ENCODE measurements at regions not wholly inside any gene's neighbourhood (a gene's known extent, or its start where the extent isn't known, plus 50 kb on each side); places are given as distances from the start of the nearest gene placed in this dataset.

DNA sequence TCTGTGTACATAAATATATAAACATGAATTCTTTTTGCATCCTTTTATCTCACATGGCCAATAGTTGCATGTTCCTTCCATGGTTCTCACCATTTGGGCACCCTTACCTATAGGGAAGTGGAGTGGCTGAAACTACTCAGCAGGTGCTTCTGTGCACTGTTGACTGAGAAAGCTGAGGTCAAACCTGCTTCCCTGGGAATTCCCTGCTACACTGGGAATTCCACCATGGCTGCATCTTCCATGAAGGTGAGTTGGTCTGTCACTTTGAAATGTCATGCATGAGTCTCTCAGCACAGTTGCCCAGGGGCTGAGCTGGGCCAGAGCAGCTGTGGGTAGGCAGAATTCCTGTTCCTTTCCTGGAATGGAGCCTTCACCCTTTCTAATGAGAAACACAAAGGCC lies 193.8 kb upstream of the PRSS16 start:
- no peak for DNase-seq

DNA sequence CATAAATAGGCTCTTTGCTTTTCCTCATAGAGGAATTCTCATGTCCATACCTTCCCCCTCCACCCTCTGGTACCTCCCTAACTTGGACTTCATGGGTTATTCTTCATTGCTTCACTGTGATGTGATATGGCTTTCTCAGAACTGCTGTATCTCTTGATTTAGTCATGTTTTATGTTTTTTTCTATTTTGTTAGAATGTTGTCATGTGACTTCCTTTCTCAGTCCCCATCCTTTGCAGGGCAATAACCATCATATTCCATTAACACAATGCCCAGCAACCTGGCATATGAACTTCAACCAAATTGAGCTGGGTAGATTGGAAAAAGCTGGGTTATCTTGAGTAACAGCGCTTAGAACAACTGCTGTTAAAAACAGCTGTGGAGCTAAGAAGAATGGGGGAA lies 190.9 kb upstream of the PRSS16 start:
- no peak for DNase-seq

DNA sequence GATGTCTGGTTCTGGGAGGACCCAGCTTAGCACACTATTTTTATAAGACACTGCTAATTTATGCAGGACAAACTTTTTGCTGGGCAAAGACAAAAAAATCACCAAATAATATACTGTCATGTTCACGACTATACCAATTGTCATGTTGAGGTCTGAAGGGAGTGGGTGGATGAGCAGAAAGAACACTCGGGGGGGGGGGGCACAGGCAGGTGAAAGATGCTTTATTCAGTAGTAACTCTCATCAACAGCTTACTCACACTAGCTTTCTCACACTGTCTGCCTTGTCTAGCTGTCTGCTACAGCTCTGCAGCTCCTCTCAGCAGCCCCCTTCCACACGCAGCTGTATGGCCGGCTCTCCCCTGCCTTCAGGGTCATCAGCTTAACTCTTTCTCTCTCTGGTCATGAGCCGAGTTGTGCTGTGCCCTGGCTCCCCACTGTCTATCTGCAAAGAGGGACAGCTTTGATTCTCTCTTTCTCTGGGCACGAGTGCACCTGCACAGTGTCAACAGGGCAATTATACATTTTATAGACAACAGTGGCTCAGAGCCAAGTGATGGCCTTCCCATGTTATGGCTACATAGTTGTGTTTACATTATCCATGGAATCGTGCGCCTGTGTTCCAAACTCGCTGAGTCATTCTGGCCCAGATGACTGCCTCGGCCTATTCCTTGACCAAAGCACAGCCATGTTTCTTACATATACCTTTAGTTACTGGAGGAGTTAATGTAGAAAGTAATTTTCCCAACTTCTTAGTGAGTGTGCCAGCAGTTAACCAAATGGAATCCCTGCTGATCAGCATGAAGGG lies 187.7 kb upstream of the PRSS16 start:
- no peak for DNase-seq

DNA sequence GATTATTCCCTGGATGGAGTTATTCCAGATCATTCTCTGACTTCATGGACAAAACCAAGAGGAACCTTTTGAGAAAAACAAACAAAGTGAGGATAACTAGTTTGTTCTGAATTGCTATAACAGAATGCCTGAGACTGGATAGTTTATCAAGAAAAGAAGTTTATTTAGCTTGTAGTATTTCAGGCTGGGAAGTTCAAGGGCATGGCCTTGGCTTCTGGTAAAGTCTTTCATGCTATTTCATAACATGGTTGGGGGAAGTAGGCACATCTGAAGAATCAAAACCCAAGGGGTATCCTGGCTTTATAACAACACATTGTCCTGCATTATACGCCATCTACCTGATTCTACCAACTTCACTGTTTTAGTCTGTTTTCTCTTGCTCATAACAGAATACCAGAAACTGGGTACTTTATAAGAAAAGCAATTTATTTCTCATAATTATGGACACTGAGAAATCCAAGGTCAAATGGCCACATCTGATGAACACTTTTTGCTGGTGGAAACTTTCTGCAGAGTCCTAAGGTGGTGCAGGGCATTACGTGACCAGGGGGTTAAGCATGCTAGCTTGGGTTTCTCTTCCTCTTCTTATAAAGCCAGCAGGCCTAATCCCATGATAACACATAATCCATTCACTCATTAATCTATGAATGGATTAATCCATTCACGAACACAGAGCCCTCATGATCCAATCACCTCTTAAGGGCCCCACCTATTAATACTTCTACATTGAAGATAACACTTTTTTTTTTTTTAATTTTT lies 186.1 kb upstream of the PRSS16 start:
- DNase-seq: no peak

DNA sequence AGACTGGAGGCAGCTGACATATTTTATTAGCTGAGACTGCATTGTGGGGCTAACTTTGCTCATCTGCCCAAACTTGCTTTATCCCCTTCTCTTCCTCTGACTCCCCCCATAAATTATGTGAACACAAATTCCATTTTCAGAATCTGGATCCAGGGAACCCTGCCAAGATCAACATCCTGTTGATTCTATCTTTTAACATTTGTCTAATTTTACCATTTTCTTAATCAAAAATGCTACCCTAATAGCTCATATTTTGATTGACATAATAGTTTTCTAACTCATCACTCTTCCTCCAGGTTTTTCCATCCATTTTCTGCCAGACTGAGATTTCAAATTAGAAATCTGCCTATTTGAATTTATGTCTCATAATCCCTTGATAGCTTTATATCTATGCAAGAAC lies 184.7 kb upstream of the PRSS16 start:
- DNase-seq: no peak

DNA sequence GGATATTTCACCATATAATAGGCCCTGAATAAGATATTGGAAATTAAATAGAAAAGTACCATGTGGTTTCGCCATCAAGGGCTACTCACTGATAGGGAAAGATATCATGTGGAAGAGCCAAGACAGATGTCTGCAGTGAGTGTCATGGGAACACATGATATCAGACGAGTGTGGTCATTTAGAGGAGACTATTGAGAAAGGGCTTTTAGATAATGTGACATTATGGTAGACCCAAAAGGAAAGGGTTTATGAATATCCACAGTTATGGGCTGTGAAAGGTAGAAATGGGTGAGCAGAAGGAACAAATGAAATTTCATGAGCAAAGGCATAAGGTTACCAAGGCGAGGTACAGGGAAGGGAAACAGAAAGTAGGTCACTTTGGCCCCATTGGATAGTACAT lies 182.3 kb upstream of the PRSS16 start:
- no peak for DNase-seq

DNA sequence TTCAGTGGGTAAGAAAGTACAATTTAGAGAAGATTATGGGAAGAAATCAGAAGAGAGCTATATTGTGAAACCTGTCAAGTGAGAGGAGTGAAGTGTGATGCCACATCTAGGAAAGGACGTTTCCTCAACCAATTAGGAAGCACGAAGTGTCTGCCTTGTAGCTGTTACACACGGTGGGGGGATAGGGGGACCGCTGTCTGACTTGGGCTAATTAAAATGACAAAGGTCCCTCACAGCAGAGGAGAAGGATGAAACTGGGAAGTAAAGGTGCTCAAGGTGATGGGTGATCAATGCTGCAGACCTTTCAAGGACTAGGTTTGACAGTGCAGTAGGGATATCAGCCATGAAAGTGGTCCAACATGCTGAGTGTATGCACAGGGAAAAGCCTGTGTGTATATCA lies 181.1 kb upstream of the PRSS16 start:
- no peak for DNase-seq

DNA sequence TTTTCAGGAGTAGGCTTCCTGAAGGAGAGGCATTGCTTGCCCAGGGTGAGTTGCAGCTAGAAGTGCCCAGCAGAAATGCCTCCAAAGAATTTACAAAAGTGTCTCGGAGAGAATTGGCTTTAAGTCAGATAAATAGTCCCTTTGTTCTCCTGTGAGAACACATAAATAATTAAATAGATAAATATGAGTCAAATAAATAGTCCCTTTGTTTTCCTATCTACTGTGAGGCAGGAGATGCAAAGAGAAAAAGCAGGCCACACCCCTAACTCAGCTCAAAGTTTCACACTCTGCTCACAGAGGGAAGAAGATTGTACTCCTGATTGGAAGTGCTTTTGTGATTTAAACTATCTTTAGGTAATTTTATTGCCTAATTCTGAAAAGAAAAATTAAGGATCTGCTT lies 180.7 kb upstream of the PRSS16 start:
- no peak for DNase-seq

DNA sequence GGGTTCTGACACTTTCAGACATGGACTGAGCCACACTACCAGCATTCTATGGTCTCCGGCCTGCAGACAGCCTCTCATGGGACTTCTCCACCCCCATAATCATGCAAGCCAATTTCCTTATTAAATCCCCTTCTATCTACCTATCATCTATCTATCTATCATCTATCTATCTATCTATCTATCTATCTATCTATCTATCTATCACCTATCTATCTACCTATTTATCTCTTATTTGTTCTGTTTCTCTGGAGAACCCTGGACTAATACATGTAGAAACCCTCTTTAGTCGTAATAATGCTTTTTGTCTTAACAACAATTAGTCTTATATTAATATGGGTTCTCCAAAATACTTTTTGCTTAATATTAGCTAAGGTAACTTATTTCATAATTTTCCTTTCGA lies 174.1 kb upstream of the PRSS16 start:
- no peak for DNase-seq

DNA sequence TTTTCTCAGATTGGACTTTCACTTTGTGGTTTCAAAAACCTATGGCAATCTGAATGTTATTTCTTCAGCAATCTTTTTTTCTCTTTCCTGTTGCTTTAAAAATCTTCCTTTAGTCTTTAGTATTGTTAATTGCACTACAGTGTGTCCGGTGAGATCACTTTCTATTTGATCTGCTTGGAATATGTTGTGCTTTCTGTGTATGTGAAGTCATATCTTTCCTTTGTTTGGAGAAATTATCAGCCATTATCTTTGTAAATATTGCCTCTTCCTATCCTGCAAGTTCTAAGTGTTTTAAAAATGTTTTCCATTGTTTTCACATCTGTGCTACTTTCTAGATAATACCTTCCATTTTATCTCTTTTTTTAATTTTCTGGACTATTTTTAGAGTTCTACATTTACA lies 171.4 kb upstream of the PRSS16 start:
- DNase-seq: no peak

DNA sequence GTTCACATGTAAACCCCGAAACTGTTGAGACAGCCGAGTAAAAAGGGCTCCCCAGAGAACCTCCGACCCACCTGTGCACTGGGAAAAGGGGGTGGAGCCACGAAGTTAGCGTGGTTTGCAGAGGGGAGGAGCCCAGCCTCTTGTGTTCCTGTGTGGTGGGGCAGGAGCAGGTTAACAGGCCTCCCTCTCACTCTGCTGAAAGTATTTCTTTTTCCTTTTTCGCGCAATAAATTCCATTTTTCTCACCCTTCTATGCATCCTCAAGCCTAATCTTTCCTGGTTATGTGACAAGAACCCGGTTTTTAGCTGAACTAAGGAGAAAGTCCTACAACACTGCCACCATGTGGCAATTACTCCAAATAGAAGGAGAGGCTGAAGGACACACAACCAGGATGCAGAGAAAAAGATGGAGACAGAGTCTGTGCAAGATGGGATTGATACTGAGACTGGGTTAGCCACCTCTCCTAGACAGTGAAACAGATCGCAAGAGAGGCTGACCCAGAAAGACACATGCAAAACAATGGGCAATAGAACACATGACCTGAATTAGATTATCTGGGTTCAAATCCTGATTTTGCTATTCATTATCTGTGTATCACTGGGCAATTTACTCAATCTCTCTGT lies 168.7 kb upstream of the PRSS16 start:
- DNase-seq: peak; percentile 45 to 60

DNA sequence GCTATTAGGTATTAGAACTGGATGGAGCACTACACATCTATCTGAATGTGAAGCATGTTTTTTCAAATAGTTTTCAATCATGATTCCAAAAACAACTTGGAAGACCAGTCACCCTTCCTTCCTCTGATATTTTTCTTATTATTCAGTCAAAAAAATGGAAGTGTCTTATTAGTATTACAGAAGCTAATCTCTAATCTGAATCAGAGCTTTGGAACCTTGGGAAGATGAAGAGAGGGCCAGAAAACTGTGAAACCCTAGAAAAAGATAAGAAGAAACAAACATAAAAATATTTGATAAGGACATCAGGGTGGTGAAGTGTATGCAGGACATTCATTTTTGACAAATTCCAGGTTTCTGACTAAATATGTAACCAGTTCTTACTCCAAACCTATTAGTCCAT lies 166.3 kb upstream of the PRSS16 start:
- no peak for DNase-seq

DNA sequence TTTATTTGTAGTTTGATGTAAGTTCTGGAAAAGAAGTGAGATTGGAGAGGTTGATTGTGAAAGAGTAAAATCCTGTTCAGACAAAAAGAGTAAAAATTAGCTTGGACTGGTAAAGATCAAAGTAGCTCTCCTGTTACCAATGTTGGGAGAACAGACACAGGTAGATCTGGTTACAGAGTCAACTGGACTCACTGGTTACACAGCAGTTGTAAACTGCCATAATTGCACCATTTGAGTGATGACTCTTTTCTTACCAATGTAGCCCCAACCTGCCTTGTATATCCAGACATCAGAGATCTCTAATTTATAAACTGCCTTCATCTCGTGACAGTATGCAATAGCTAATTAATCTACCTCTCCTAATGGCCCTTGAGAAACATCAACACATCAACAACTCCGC lies 165.6 kb upstream of the PRSS16 start:
- DNase-seq: no peak

DNA sequence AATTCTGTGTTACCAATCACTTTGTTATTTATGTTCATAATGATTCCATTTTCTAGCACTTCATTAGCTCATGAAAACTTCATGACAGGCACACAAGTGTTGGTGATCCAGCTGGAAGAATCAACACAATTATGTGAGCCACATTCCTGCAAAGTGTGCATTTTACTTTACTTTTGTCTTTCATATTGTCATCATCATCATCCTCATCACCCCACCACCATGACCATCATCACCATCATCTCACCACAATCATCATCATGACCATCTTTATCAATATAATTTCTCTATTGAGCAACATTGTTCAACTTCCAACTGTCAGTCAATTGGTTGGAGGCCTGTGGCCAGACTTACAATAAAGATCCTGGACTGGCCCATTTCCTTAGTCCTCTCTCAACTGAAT lies 159.4 kb upstream of the PRSS16 start:
- no peak for DNase-seq

DNA sequence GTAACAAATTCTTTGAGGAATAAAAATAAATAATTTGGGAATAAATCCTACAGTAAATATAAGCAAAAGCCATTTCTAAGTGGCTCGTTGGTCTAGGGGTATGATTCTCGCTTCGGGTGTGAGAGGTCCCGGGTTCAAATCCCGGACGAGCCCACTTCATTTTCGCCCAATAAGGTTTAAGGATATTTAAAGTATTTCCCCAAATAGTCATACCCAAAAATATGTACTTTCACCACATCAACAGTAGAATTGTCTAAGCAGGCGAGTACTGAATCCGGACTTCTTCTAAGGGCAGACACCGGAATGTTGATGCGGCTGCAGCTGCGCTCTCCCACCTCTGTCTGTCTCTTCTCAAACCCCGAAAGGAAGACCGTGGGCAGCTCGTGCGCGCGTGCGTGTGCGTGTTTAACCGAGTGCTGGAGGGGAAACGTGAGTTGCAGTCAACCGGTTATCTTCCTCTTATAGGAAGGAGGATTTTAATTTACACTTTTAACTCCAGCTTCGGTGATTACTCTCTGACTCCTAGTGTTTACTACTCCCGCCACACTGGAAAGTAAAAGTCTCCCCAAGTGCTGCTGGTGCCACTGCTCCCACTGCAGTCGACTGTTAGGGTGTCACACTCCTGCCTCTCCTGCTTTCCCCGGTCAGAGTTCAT lies 155.7 kb upstream of the PRSS16 start:
- DNase-seq: peak; percentile 21 to 70

DNA sequence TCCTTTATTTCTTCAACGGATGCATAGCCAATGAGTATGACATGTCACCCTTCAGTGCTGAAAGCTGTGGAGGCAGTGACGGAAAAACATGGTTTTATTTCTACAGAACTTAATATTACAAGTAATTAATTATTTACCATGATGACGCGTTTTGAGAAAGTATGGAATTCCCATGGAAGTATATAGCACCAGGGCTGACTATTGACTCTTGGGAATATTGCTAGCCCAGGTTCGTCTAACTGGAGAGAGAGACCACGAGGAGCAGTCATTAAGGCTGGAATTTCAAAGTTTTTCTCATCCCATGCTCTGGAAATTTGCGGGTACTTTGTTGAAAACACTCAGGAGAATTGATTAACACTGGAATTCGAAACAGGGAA lies 155.2 kb upstream of the PRSS16 start:
- DNase-seq: no peak

DNA sequence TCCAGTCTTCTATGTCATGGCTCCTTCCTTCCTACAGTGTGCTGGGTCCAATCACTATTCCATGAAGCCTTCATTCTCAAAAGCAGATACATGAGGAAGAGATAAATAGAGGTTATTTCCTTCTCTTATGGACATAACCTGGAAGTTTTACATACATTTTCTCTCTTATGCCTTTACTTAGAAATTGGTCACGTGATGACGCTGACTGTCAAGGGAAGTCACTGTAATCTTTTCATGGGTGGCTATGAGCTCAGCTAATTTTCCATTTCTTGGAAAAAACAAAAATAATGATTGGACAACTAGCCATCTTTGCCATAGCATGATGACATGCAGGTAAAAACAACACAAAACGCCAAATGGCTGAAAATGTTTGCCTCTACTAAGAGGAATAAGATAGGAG lies 151.6 kb upstream of the PRSS16 start:
- no peak for DNase-seq

DNA sequence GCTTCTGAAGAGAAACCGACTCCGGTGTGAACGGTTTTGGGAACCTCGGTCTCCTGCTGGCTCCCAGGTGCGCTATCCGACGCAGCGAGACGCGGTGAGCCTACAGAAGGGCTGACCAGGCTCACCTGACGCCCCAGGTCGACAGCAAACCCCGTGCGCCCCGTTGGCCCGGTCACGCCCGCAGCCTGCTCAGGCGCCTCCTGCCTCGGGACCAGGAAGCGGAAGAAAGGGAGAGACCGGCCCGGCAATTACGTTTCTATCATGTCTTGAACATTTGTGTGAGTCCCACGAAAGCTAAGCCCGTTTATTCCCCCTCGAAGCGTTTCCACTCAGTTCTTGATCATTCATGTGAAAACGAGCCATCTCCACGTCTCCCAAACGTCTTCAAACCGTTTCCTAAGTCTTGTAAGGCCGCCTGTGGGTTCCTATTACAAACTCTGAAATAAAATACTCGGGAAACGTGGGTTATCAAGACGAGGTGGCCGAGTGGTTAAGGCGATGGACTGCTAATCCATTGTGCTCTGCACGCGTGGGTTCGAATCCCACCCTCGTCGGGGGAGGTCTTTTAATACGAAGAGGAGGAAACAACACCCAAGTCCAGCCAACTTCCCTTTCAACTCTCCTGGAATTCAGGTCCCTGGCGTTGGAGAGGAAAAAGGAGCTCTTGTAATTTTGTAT lies 150.5 kb upstream of the PRSS16 start:
- DNase-seq: peak in 1 of 2 experiments; percentile 77

DNA sequence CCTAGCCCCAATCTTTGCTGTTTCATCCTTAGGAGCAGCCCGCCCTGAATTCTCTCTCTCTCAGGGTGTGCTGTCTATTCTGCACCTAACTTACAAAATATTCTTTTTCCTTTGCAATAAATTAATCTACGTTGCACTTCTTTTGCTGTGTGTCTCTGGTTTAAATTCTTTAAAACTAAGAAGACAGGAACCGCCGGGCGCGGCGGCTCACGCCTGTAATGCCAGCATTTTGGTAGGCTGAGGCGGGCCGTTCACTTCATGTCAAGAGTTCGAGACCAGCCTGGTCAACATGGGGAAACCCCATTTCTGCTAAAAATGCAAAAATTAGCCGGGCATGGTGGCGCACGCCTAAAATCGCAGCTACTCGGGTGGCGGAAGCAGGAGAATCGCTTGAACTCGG lies 148.5 kb upstream of the PRSS16 start:
- no peak for DNase-seq

DNA sequence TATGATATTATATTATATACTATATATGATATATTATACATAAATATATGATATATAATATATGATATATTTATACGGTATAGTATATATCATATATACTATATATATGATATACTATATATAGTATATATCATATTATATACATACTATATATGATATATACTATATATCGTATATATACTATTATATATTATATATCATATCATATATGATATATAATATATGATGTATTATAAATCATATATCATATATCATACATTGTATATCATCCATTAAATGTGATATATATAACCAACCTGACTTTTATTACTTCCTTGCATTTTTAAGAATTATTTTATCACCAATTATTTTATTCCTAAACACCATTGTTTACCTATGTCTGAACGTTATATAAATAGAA lies 146.6 kb upstream of the PRSS16 start:
- DNase-seq: no peak

DNA sequence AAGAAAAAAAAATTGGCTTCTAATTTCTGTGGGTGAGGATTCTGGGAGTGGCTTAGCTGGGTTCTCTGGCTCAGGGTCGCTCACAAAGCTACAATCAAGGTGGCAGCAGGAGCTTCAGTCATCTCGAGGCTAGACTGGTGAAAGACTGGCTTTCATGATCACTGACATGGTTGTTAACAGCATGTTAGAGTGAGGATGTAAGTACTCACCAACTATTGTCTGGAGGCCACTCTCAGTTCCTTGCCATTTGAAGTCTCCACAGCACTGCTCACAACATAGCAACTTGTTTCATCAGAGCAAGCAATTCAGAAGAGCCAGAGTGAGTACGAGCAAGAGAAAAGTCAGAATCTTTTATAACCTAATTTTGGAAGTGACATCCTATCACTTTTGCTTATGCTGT lies 145.7 kb upstream of the PRSS16 start:
- no peak for DNase-seq

DNA sequence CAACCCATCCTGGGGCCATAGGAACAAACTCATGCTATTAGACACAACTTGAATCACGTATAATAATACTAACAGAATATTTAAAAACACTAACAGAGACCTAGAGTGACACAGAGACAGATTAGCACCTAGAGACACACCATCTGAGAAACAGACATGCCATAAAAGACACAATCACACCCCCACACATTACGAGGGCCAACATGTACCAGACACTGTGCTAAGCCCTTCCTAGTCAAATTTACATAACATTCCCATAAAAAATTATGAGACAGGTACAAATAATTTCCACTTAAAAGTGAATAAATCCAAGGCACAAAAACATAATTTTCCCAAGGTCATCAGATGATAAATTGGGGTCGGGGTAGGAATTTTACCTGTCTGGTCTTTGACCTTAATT lies 141.1 kb upstream of the PRSS16 start:
- DNase-seq: no peak

DNA sequence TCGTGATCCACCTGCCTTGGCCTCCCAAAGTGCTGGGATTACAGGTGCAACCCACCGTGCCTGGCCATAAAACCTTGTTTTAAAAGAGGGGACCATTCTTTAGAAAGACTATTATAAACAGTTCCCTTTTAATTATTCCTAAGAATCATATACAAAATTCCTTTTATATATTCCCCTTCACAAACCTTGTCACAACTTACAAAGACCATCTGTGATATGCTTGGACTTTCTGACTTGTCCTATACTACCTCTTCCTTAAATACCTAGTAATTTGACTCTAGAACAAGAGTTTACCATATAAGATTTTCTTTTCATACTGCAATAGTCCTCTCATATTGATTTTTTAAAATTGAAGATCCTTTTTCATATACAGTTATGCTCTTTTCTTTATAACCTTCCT lies 135.8 kb upstream of the PRSS16 start:
- no peak for DNase-seq

All from NCI-H524 (cell line).